Keratinocyte (primary cell): ENCODE measurements at regions not wholly inside any gene's neighbourhood (a gene's known extent, or its start where the extent isn't known, plus 50 kb on each side); places are given as distances from the start of the nearest gene placed in this dataset.

Experiments used
- EZH2 ChIP-seq: IDR thresholded peaks from one replicate; pipeline ENCODE4 v1.6.1; 2012; ENCODE audit warnings: inconsistent platforms, mild to moderate bottlenecking, low read length, moderate library complexity
- TF ChIP-seq, protein P1 (sequence below), 3 experiments: IDR thresholded peaks in 1 of 3; conservative IDR thresholded peaks in 1 of 3; optimal IDR thresholded peaks in 1 of 3; 2 replicates in 2 of 3; 3 replicates in 1 of 3; pipeline versions ENCODE3 to v1.5.1; 2011; ENCODE audit warnings: low read length in 3 of 3, mild to moderate bottlenecking in 3 of 3, moderate library complexity in 2 of 3, control low read depth in 1 of 3, inconsistent platforms in 1 of 3; ENCODE audit not compliant: insufficient read depth in 2 of 3; ENCODE audit errors: extremely low read depth in 1 of 3

DNA sequence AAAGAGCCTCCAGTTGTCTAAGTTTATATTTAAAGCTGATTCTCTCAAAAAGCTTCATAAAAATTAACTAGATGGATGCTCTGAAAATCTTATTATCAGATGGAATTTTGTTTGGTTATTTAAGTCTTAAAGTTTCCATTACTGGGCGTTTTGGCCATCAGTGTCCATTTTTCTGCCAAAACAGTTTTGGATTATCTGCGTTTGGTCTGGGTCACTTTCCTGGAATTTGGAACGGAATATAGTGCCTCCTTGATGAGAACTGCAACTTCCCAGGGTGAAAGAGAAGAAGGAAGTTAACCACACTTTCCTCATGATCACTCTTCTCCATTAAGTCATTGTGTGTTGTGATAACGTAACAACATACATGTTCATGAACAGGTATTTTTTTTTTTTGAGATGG is 764.9 kb upstream of the AUTS2 start:
- TF ChIP-seq, protein P1, sequence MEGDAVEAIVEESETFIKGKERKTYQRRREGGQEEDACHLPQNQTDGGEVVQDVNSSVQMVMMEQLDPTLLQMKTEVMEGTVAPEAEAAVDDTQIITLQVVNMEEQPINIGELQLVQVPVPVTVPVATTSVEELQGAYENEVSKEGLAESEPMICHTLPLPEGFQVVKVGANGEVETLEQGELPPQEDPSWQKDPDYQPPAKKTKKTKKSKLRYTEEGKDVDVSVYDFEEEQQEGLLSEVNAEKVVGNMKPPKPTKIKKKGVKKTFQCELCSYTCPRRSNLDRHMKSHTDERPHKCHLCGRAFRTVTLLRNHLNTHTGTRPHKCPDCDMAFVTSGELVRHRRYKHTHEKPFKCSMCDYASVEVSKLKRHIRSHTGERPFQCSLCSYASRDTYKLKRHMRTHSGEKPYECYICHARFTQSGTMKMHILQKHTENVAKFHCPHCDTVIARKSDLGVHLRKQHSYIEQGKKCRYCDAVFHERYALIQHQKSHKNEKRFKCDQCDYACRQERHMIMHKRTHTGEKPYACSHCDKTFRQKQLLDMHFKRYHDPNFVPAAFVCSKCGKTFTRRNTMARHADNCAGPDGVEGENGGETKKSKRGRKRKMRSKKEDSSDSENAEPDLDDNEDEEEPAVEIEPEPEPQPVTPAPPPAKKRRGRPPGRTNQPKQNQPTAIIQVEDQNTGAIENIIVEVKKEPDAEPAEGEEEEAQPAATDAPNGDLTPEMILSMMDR (optimal IDR thresholded peaks at IDR 0.05 in 1 of 3, IDR thresholded peaks at IDR 0.05 in 1 of 3, conservative IDR thresholded peaks at IDR 0.05 in 1 of 3; ENCODE audit: extremely low read depth in 1 of 3, insufficient read depth in 2 of 3, low read length in 3 of 3), result no peak
- TF ChIP-seq EZH2, result no peak
